ENCODE measurements at regions not wholly inside any gene's neighbourhood (a gene's known extent, or its start where the extent isn't known, plus 50 kb on each side); places are given as distances from the start of the nearest gene placed in this dataset.

DNA sequence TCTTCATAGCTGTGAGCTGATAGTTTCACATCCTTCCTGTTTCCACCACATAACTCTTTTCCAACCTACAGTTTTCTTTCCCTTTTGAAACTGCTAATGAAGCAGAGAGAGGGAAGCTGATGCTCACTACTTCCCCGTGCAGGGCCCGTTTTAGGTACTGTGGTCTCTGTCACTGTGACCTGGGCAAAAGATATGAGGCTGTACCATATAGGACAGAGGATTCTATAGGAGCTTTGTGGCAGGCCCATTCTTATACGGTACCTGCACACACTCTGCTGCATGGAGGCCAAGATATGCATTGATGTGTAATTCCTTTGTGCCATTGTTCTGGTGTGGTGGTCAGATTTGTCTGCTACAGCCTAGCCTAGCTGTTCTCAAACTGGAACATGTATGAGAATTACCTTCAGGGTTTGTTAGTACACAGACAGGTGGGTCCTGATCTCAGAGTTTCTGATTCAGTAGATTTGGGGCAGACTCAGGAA is 577.3 kb downstream of the LMO7 start:
- TF ChIP-seq KDM5A (IDR thresholded peaks at IDR 0.05; ENCODE audit: low read length) (no peak), POLR2A (IDR thresholded peaks at IDR 0.05; ENCODE audit: control extremely low read depth in 1 of 2, low read depth in 2 of 2, low read length in 2 of 2) (no peak)
- TF ChIP-seq, protein P1, sequence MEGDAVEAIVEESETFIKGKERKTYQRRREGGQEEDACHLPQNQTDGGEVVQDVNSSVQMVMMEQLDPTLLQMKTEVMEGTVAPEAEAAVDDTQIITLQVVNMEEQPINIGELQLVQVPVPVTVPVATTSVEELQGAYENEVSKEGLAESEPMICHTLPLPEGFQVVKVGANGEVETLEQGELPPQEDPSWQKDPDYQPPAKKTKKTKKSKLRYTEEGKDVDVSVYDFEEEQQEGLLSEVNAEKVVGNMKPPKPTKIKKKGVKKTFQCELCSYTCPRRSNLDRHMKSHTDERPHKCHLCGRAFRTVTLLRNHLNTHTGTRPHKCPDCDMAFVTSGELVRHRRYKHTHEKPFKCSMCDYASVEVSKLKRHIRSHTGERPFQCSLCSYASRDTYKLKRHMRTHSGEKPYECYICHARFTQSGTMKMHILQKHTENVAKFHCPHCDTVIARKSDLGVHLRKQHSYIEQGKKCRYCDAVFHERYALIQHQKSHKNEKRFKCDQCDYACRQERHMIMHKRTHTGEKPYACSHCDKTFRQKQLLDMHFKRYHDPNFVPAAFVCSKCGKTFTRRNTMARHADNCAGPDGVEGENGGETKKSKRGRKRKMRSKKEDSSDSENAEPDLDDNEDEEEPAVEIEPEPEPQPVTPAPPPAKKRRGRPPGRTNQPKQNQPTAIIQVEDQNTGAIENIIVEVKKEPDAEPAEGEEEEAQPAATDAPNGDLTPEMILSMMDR (IDR thresholded peaks at IDR 0.05; ENCODE audit: control extremely low read depth in 1 of 3, insufficient read depth in 1 of 3, low read depth in 1 of 3, low read length in 3 of 3) = no peak

Data from H1 (cell line).